D721Med (cell line): ENCODE measurements at regions not wholly inside any gene's neighbourhood (a gene's known extent, or its start where the extent isn't known, plus 50 kb on each side); places are given as distances from the start of the nearest gene placed in this dataset.

Experiments
- DNase-seq: peaks from one replicate; pipeline ENCODE4 v3.0.0; 2011; ENCODE audit warnings: low spot score; ENCODE audit not compliant: insufficient read length
- FAIRE-seq: peaks from 2 replicates; lab custom pipeline; 2011; peaks lifted over from hg19 to GRCh38; lab: Jason Lieb, UNC
- CTCF ChIP-seq: IDR thresholded peaks from 2 replicates; pipeline ENCODE4 v1.5.1; 2012; ENCODE audit warnings: mild to moderate bottlenecking, control low read depth; ENCODE audit not compliant: insufficient read depth; ENCODE audit errors: missing control alignments

GRCh38 chr14:34103176-34103575 is 152.3 kb upstream of the EGLN3 start:
- no peak for FAIRE-seq
- TF ChIP-seq CTCF: no peak
- DNase-seq: no peak

- FAIRE-seq: no peak
- DNase-seq: no peak
Observed at GRCh38 chr14:34099635-34100034, 148.8 kb upstream of the EGLN3 start.

DNA sequence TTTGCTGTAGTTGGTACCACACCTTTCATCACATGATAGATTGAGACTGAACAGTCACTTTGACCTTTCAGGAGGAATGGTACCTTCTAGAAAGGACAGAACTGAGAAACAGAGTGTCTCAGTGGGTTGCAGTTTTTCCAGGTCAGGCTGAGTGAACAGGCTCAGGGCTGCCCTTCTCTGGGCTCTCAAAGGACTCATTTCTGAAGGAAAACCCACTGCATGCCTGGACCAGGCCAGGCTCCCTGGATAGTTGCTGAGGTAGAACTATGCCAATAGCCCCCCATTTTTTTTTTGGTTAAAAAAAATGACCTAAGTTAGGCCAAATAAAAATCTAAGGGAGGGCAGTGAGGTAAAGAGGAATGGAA is 148.1 kb upstream of the EGLN3 start:
- no peak for DNase-seq
- no peak for TF ChIP-seq CTCF
- FAIRE-seq: no peak

More at GRCh38 chr14:34099635-34100034, 148.8 kb upstream of the EGLN3 start:
- TF ChIP-seq CTCF: no peak

- peak; percentile 80 for TF ChIP-seq CTCF
- peak; percentile 56 for FAIRE-seq
- peak; percentile 33 for DNase-seq
Observed at GRCh38 chr14:34098045-34098984, 147.4 kb upstream of the EGLN3 start.

DNA sequence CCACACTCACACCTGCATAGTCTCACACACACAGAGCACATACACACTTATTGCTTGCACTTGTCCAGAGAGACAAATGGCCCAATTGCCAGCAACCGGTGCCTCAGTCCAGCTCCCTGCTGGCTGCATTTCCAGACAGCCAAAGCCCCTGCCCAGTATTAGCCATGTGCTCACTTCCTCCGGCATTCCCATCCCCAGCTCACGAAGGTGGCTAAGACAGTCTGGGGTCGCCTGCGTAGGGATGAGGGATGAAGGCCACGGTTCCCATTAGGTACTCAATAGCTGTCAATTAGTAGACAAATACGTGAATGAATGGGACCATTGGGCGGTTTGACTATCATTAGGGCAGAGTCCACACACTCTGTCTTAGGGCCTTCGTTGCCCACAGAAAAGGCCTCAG is 146.8 kb upstream of the EGLN3 start:
- no peak for FAIRE-seq
- DNase-seq: no peak
- TF ChIP-seq CTCF: no peak

DNA sequence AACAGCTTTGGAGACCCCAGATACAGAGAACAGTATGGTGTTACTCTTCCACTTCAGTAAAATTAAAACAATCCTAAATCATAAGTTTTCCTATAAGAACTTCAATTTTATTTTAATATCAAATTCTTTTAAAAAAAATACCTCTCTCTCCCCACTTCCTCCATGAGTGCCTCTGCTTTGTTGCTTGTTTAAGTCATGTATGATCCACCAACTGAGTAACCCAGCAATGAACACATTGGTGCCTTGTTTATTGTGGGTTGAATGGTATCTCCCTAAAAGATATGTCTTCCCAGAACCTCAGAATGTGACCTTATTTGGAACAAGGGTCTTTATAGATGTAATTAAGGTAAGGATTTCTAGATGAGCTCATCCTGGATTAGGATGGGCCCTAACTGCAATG is 143.5 kb upstream of the EGLN3 start:
- TF ChIP-seq CTCF: no peak
- no peak for FAIRE-seq
- no peak for DNase-seq

- FAIRE-seq: peak; percentile 66
- no peak for DNase-seq
- no peak for TF ChIP-seq CTCF
Observed at GRCh38 chr14:34093883-34094282, 143.0 kb upstream of the EGLN3 start.
